IMR-90 (cell line): ENCODE measurements at regions not wholly inside any gene's neighbourhood (a gene's known extent, or its start where the extent isn't known, plus 50 kb on each side); places are given as distances from the start of the nearest gene placed in this dataset.

Experiments used
- CTCF ChIP-seq: conservative IDR thresholded peaks from 2 replicates; pipeline ENCODE4 v1.5.1; 2012; ENCODE audit warnings: mild to moderate bottlenecking, low read depth, low read length, improper control_type of control experiment
- MXI1 ChIP-seq: IDR thresholded peaks from 2 replicates; pipeline ENCODE4 v1.6.1; 2012; ENCODE audit warnings: low read depth, mild to moderate bottlenecking, low read length, moderate library complexity, borderline replicate concordance
- POLR2A ChIP-seq: IDR thresholded peaks from 2 replicates; pipeline ENCODE4 v1.6.1; 2012; ENCODE audit warnings: mild to moderate bottlenecking, low read depth, low read length
- RCOR1 ChIP-seq: IDR thresholded peaks from 2 replicates; pipeline ENCODE4 v1.6.1; 2012; ENCODE audit warnings: mild to moderate bottlenecking, low read length, improper control_type of control experiment; ENCODE audit not compliant: insufficient replicate concordance
- USF2 ChIP-seq: fragments of 150-350 bp; IDR thresholded peaks from 2 replicates; pipeline ENCODE4 v1.6.1; 2017; ENCODE audit warnings: mild to moderate bottlenecking, antibody characterized with exemption, low read length, low read depth

- no peak for TF ChIP-seq CTCF
- TF ChIP-seq RCOR1, result no peak
- no peak for TF ChIP-seq MXI1
- TF ChIP-seq POLR2A, result no peak
- TF ChIP-seq USF2, result no peak
Observed at GRCh38 chr1:219444474-219444873, 168.4 kb downstream of the ZC3H11B start.
